ENCODE measurements at regions not wholly inside any gene's neighbourhood (a gene's known extent, or its start where the extent isn't known, plus 50 kb on each side); places are given as distances from the start of the nearest gene placed in this dataset.

GRCh38 chr6:134373282-134373922, 55.5 kb upstream of the SGK1 start (continued):
- no peak for TF ChIP-seq ZNF609 (CRISPR knock-in tag; IDR thresholded peaks at IDR 0.05; ENCODE audit: borderline replicate concordance)
- TF ChIP-seq ZNF253 (CRISPR knock-in tag; conservative IDR thresholded peaks at IDR 0.05) = no peak
- no peak for TF ChIP-seq ESRRA (IDR thresholded peaks at IDR 0.05; ENCODE audit: borderline replicate concordance, low read depth)
- no peak for TF ChIP-seq SP2 (IDR thresholded peaks at IDR 0.05; ENCODE audit: extremely low read depth, low read depth, low read length, poor library complexity, severe bottlenecking)
- 0 out of 2 replicates have a peak, but pooled peaks have one; percentile 22 for TF ChIP-seq ATF7 (IDR thresholded peaks at IDR 0.05)
- peak; percentile 35 for TF ChIP-seq MGA (IDR thresholded peaks at IDR 0.05)
- TF ChIP-seq ARNT (IDR thresholded peaks at IDR 0.05) = 0 out of 4 replicates have a peak, but pooled peaks of 1 of the 2 experiments have one; percentile 59
- no peak for TF ChIP-seq ZNF655 (CRISPR knock-in tag; IDR thresholded peaks at IDR 0.05)
